CD4-positive, alpha-beta T cell (primary cell): ENCODE measurements at regions not wholly inside any gene's neighbourhood (a gene's known extent, or its start where the extent isn't known, plus 50 kb on each side); places are given as distances from the start of the nearest gene placed in this dataset.

ENCODE experiments used
- ATAC-seq: fragments of 200-7000 bp; cut with Tn5 transposase; one replicate; pipeline ENCODE4 v1.10.0; 2022; ENCODE audit warnings: mild to moderate bottlenecking; ENCODE audit not compliant: poor library complexity
- CTCF ChIA-PET: fragments of 350-600 bp; sonication (Branson Sonifier 250); formaldehyde crosslinking; loops from one replicate; lab custom pipeline; 2021; ENCODE audit warnings: antibody characterized with exemption, inconsistent platforms; lab: Charles Lee
- POLR2A ChIA-PET: fragments of 350-600 bp; sonication (Branson Sonifier 250); formaldehyde crosslinking; loops from one replicate; lab custom pipeline; 2021; ENCODE audit warnings: antibody characterized with exemption, inconsistent platforms; lab: Charles Lee
- DNase-seq, 14 experiments: peaks; one replicate each; pipeline ENCODE4 v3.0.0-alpha.2; 2013 to 2020; ENCODE audit warnings: mixed read lengths in 2 of 14
- H3K27ac ChIP-seq, 2 donors: one replicate each; pipeline versions ENCODE4 v1.5.1 to v1.7.0; 2013; ENCODE audit warnings: low read length in 2 of 2, low read depth in 1 of 2, mild to moderate bottlenecking in 1 of 2
- H3K27me3 ChIP-seq, 2 experiments: 1 replicate in 1 of 2; 2 replicates in 1 of 2; pipeline versions ENCODE4 v1.6.1 to v1.7.0; 2013; ENCODE audit warnings: low read length in 2 of 2, control low read depth in 1 of 2, mild to moderate bottlenecking in 1 of 2, moderate library complexity in 1 of 2; ENCODE audit not compliant: insufficient read depth in 2 of 2, control insufficient read depth in 1 of 2
- H3K36me3 ChIP-seq: one replicate; pipeline ENCODE4 v1.6.1; 2013; ENCODE audit warnings: low read length, control low read depth; ENCODE audit not compliant: insufficient read depth
- H3K4me1 ChIP-seq: one replicate; pipeline ENCODE4 v1.6.1; 2013; ENCODE audit warnings: low read length, control low read depth; ENCODE audit not compliant: insufficient read depth
- H3K4me3 ChIP-seq: one replicate; pipeline ENCODE4 v1.5.1; 2013; ENCODE audit warnings: mild to moderate bottlenecking, low read length, moderate library complexity
- H3K9me3 ChIP-seq, 2 experiments: 1 replicate in 1 of 2; 2 replicates in 1 of 2; pipeline versions ENCODE4 v1.6.1 to v1.7.0; 2013; ENCODE audit warnings: low read length in 2 of 2, mild to moderate bottlenecking in 2 of 2, control low read depth in 1 of 2, moderate library complexity in 1 of 2; ENCODE audit not compliant: control insufficient read depth in 1 of 2, insufficient read depth in 1 of 2
- H3K27ac Mint-ChIP-seq: one replicate; pipeline ENCODE4 v1.8.0; 2020; ENCODE audit warnings: mixed read lengths
- H3K27me3 Mint-ChIP-seq: one replicate; pipeline ENCODE4 v1.8.0; 2021; ENCODE audit warnings: mixed read lengths
- H3K36me3 Mint-ChIP-seq: one replicate; pipeline ENCODE4 v1.8.0; 2021; ENCODE audit warnings: low read depth, mixed read lengths
- H3K4me1 Mint-ChIP-seq: one replicate; pipeline ENCODE4 v1.8.0; 2021; ENCODE audit warnings: low read depth, mixed read lengths
- H3K4me3 Mint-ChIP-seq: one replicate; pipeline ENCODE4 v1.8.0; 2020; ENCODE audit warnings: mild to moderate bottlenecking, mixed read lengths
- H3K9me3 Mint-ChIP-seq: one replicate; pipeline ENCODE4 v1.8.0; 2020; ENCODE audit warnings: mixed read lengths
- CTCF ChIP-seq: fragments of 200-600 bp; IDR thresholded peaks from one replicate; pipeline ENCODE4 v1.8.0; 2022; ENCODE audit warnings: antibody characterized with exemption, mild to moderate bottlenecking
- intact Hi-C, 2 experiments: fragments of 100-400 bp; cut with DNase I in 1 of 2; cut with micrococcal nuclease in 1 of 2; formaldehyde crosslinking; loops; one replicate each; pipeline versions ENCODE4 v1.15.1 to v1.9.0; 2023 to 2025; cut with DNase I, micrococcal nuclease

GRCh38 chr1:175245324-175245723, 52.7 kb upstream of the KIAA0040 start:
- intact Hi-C loops: no loop called here

GRCh38 chr1:175244206-175244605, 51.6 kb upstream of the KIAA0040 start:
- CTCF ChIA-PET: no interaction called here
- no peaks in the 10 kb centered on the region for H3K27me3 Mint-ChIP-seq

More at GRCh38 chr1:175245324-175245723, 52.7 kb upstream of the KIAA0040 start:
- Histone ChIP-seq H3K4me1 (no peaks in the 10 kb centered on the region), H3K27me3 (no peaks in the 10 kb centered on the region), H3K27ac (no peak overlapping the region), H3K9me3 (peaks cover 4 to 15% of the 10 kb centered on the region in 2 experiments), H3K36me3 (no peaks in the 10 kb centered on the region), H3K4me3 (no peak overlapping the region)
- no peak for TF ChIP-seq CTCF
- Mint-ChIP-seq H3K9me3 (peaks cover 8% of the 10 kb centered on the region), H3K27me3 (no peaks in the 10 kb centered on the region), H3K36me3 (no peaks in the 10 kb centered on the region), H3K4me3 (no peak overlapping the region), H3K27ac (no peak overlapping the region), H3K4me1 (no peaks in the 10 kb centered on the region)
- DNase-seq (no peak), ATAC-seq (no peak)
- ChIA-PET CTCF (no interaction called here), POLR2A (no interaction called here)

More at GRCh38 chr1:175244206-175244605, 51.6 kb upstream of the KIAA0040 start:
- Mint-ChIP-seq H3K9me3 (peaks cover 8% of the 10 kb centered on the region), H3K4me1 (no peaks in the 10 kb centered on the region), H3K27ac (no peak overlapping the region), H3K4me3 (no peak overlapping the region), H3K36me3 (no peaks in the 10 kb centered on the region)
- POLR2A ChIA-PET: interaction anchor here (1.0 kb wide), 1 partner anchor 9 kb away, joined by 3 read pairs; no protein-coding TSS in a partner anchor
- no peak for TF ChIP-seq CTCF
- no peak for DNase-seq
- intact Hi-C loops: loop anchor here in 1 of 2 experiments (5.0 kb wide), 1 partner anchor 42 kb away; no protein-coding TSS in a partner anchor
- Histone ChIP-seq H3K36me3 (no peaks in the 10 kb centered on the region), H3K27ac (no peak overlapping the region), H3K9me3 (peaks cover 4 to 15% of the 10 kb centered on the region in 2 experiments), H3K27me3 (no peaks in the 10 kb centered on the region), H3K4me3 (no peak overlapping the region), H3K4me1 (no peaks in the 10 kb centered on the region)
- no peak for ATAC-seq
